B cell (primary cell): ENCODE measurements at regions not wholly inside any gene's neighbourhood (a gene's known extent, or its start where the extent isn't known, plus 50 kb on each side); places are given as distances from the start of the nearest gene placed in this dataset.

Experiments used
- ATAC-seq: fragments of 200-7000 bp; cut with Tn5 transposase; one replicate; pipeline ENCODE4 v1.10.0; 2021; ENCODE audit warnings: low read depth, mild to moderate bottlenecking, moderate number of reproducible peaks, moderate library complexity
- CTCF ChIA-PET: fragments of 350-600 bp; sonication (Branson Sonifier 250); formaldehyde crosslinking; loops from one replicate; lab custom pipeline; 2021; ENCODE audit warnings: antibody characterized with exemption, inconsistent platforms; lab: Charles Lee
- POLR2A ChIA-PET: fragments of 350-600 bp; sonication (Branson Sonifier 250); formaldehyde crosslinking; loops from one replicate; lab custom pipeline; 2021; ENCODE audit warnings: antibody characterized with exemption; lab: Charles Lee
- DNase-seq: peaks from one replicate; pipeline ENCODE4 v3.0.0; 2013
- H2AFZ ChIP-seq: 2 replicates; pipeline ENCODE4 v1.6.1; 2012; ENCODE audit warnings: mild to moderate bottlenecking, low read depth, low read length; ENCODE audit not compliant: insufficient read depth, poor library complexity, severe bottlenecking
- H3K27ac ChIP-seq, 2 donors: 1 replicate in 1 of 2; 2 replicates in 1 of 2; pipeline ENCODE4 v1.5.1; 2012 to 2013; ENCODE audit warnings: low read length in 2 of 2, mild to moderate bottlenecking in 2 of 2, moderate library complexity in 1 of 2
- H3K27me3 ChIP-seq, 4 experiments: fragments of 200-600 bp in 1 of 4; sonication (generic) in 1 of 4; replicated peaks in 1 of 4; 1 replicate in 2 of 4; 2 replicates in 2 of 4; pipeline versions ENCODE4 v1.6.1 to v1.7.0; 2013 to 2016; ENCODE audit warnings: low read length in 3 of 4, mild to moderate bottlenecking in 2 of 4, mixed read lengths in 1 of 4, moderate library complexity in 1 of 4; ENCODE audit not compliant: insufficient read depth in 4 of 4, control insufficient read depth in 3 of 4; ENCODE audit errors: control extremely low read depth in 1 of 4
- H3K36me3 ChIP-seq, 2 experiments: replicated peaks in 1 of 2; 1 replicate in 1 of 2; 2 replicates in 1 of 2; pipeline versions ENCODE4 v1.6.1 to v1.7.1; 2013; ENCODE audit warnings: low read length in 1 of 2; ENCODE audit not compliant: insufficient read depth in 2 of 2, control insufficient read depth in 1 of 2; ENCODE audit errors: control extremely low read depth in 1 of 2, extremely low read depth in 1 of 2
- H3K4me1 ChIP-seq, 2 donors: fragments of 200-600 bp in 1 of 2; sonication (generic) in 1 of 2; 1 replicate in 1 of 2; 2 replicates in 1 of 2; pipeline versions ENCODE4 v1.5.1 to v1.6.1; 2013 to 2017; ENCODE audit warnings: low read length in 2 of 2; ENCODE audit not compliant: control insufficient read depth in 2 of 2, insufficient read depth in 2 of 2
- H3K4me2 ChIP-seq: replicated peaks from 2 replicates; pipeline ENCODE3; 2012; ENCODE audit warnings: mild to moderate bottlenecking, low read depth, low read length; ENCODE audit not compliant: poor library complexity, severe bottlenecking
- H3K4me3 ChIP-seq, 5 experiments: fragments of 200-600 bp in 1 of 5; sonication (generic) in 1 of 5; 1 replicate in 3 of 5; 2 replicates in 2 of 5; pipeline versions ENCODE4 v1.5.1 to v1.7.0; 2011 to 2016; ENCODE audit warnings: low read length in 4 of 5, mild to moderate bottlenecking in 4 of 5, low read depth in 2 of 5, control low read depth in 1 of 5, moderate library complexity in 1 of 5; ENCODE audit not compliant: insufficient read depth in 1 of 5; ENCODE audit errors: control extremely low read depth in 1 of 5, extremely low read depth in 1 of 5
- H3K79me2 ChIP-seq: fragments of 200-600 bp; sonication (generic); one replicate; pipeline ENCODE4 v1.6.0; 2016; ENCODE audit warnings: low read length; ENCODE audit not compliant: control insufficient read depth, insufficient read depth
- H3K9ac ChIP-seq: fragments of 200-600 bp; sonication (generic); 2 replicates; pipeline ENCODE4 v1.6.1; 2017; ENCODE audit warnings: mild to moderate bottlenecking, low read length, moderate library complexity
- H3K9me3 ChIP-seq, 3 donors: one replicate each; pipeline versions ENCODE4 v1.6.1 to v1.7.1; 2013; ENCODE audit warnings: low read length in 2 of 3; ENCODE audit not compliant: control insufficient read depth in 2 of 3, insufficient read depth in 1 of 3; ENCODE audit errors: control extremely low read depth in 1 of 3
- H4K20me1 ChIP-seq: 2 replicates; pipeline ENCODE4 v1.6.0; 2012; ENCODE audit warnings: mild to moderate bottlenecking, low read length; ENCODE audit not compliant: insufficient read depth, control insufficient read depth, poor library complexity, severe bottlenecking
- H3K27ac Mint-ChIP-seq: one replicate; pipeline ENCODE4 v1.8.0; 2021; ENCODE audit warnings: mixed read lengths
- H3K27me3 Mint-ChIP-seq: one replicate; pipeline ENCODE4 v1.8.0; 2021; ENCODE audit warnings: mixed read lengths
- H3K4me1 Mint-ChIP-seq: one replicate; pipeline ENCODE4 v1.8.0; 2021; ENCODE audit warnings: mixed read lengths
- H3K4me3 Mint-ChIP-seq: one replicate; pipeline ENCODE4 v1.8.0; 2021; ENCODE audit warnings: mixed read lengths
- H3K9me3 Mint-ChIP-seq: one replicate; pipeline ENCODE4 v1.8.0; 2022; ENCODE audit warnings: mixed read lengths; ENCODE audit not compliant: insufficient read depth
- EZH2 ChIP-seq: IDR thresholded peaks from 2 replicates; pipeline ENCODE4 v1.6.1; 2012; ENCODE audit warnings: borderline replicate concordance, low read depth, mild to moderate bottlenecking, moderate library complexity, low read length; ENCODE audit not compliant: insufficient read depth, poor library complexity, severe bottlenecking
- WGBS: methylation state at CpG from one replicate; pipeline ENCODE4 v1.1.5; 2013; ENCODE audit warnings: missing lambda C conversion rate; ENCODE audit not compliant: insufficient coverage; 5-methylcytosine and 5-hydroxymethylcytosine counted together
- intact Hi-C: fragments of 100-400 bp; cut with micrococcal nuclease; formaldehyde crosslinking; loops from one replicate; pipeline ENCODE4 v1.10.0; 2022
- TF ChIP-seq, protein P1 (sequence below): fragments of 200-600 bp; IDR thresholded peaks from one replicate; pipeline ENCODE4 v1.8.0; 2022; ENCODE audit warnings: antibody characterized with exemption, mild to moderate bottlenecking

DNA sequence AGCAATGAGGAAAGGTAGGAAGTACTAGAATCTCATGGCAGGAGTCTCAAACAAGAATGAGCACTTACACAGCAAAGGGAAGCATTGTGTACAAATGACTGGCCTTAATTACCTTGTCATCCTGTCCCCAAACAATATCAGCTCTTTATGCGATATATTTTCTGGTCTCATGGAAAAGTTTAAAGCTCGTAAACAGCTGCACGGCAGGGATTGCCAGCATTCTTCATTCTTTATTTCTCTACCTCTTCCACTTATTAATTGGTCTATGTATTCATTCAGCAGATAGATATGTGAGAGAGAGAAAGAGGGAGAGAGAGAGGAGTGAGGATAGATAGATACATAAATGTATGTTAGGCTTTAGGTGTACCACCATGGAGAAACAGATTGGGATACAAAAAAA is 155.8 kb upstream of the FAT4 start:
- Histone ChIP-seq H3K27ac (no peak overlapping the region), H2AFZ (no peak overlapping the region), H3K79me2 (no peaks in the 10 kb centered on the region), H3K4me2 (no peak overlapping the region), H3K9me3 (peaks cover 0 to 4% (median 0%) of the 10 kb centered on the region in 3 donors), H3K4me1 (no peaks in the 10 kb centered on the region), H3K36me3 (no peaks in the 10 kb centered on the region), H3K4me3 (no peak overlapping the region), H4K20me1 (no peaks in the 10 kb centered on the region), H3K9ac (no peak overlapping the region), H3K27me3 (no peaks in the 10 kb centered on the region)
- DNase-seq, result no peak
- Mint-ChIP-seq H3K4me1 (no peaks in the 10 kb centered on the region), H3K9me3 (peaks cover 3% of the 10 kb centered on the region), H3K27me3 (no peaks in the 10 kb centered on the region), H3K27ac (no peak overlapping the region), H3K4me3 (no peak overlapping the region)
- intact Hi-C loops, result no loop called here
- 100% methylated on average over 1 of the region's 3 CpGs for WGBS
- ChIA-PET CTCF (no interaction called here), POLR2A (no interaction called here)
- no peak for ATAC-seq
- TF ChIP-seq EZH2, result no peak
- TF ChIP-seq, protein P1, sequence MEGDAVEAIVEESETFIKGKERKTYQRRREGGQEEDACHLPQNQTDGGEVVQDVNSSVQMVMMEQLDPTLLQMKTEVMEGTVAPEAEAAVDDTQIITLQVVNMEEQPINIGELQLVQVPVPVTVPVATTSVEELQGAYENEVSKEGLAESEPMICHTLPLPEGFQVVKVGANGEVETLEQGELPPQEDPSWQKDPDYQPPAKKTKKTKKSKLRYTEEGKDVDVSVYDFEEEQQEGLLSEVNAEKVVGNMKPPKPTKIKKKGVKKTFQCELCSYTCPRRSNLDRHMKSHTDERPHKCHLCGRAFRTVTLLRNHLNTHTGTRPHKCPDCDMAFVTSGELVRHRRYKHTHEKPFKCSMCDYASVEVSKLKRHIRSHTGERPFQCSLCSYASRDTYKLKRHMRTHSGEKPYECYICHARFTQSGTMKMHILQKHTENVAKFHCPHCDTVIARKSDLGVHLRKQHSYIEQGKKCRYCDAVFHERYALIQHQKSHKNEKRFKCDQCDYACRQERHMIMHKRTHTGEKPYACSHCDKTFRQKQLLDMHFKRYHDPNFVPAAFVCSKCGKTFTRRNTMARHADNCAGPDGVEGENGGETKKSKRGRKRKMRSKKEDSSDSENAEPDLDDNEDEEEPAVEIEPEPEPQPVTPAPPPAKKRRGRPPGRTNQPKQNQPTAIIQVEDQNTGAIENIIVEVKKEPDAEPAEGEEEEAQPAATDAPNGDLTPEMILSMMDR, result no peak

DNA sequence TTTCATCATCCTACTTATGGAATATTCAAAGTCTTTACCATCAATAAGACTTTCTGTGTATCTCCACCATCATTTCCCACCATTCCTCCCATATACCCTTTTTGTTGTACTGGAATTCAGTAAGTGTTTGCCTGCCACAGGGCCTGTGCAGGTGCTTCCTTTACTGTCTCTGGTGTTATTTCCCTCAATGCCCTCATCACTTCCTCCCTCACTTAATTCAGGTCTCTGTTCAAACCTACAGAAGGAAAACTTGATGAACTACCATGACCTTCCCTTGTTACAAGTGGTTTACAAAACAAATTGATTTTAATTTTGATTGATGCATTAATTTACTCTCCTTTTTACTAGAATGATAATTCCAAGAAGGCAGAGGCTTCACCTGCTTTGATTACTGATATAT is 159.5 kb upstream of the FAT4 start:
- Mint-ChIP-seq H3K27me3 (no peaks in the 10 kb centered on the region), H3K4me1 (no peaks in the 10 kb centered on the region), H3K9me3 (no peaks in the 10 kb centered on the region), H3K4me3 (no peak overlapping the region), H3K27ac (no peak overlapping the region)
- ChIA-PET POLR2A (no interaction called here), CTCF (no interaction called here)
- Histone ChIP-seq H2AFZ (no peak overlapping the region), H3K27me3 (no peaks in the 10 kb centered on the region), H3K9me3 (peaks cover 0 to 8% (median 0%) of the 10 kb centered on the region in 3 donors), H4K20me1 (no peaks in the 10 kb centered on the region), H3K4me2 (no peak overlapping the region), H3K4me1 (no peaks in the 10 kb centered on the region), H3K36me3 (no peaks in the 10 kb centered on the region), H3K9ac (no peak overlapping the region), H3K27ac (no peak overlapping the region), H3K79me2 (no peaks in the 10 kb centered on the region), H3K4me3 (no peak overlapping the region)
- ATAC-seq (no peak), DNase-seq (no peak)
- TF ChIP-seq, protein P1, result no peak
- TF ChIP-seq EZH2, result no peak
- intact Hi-C loops, result no loop called here
